ENCODE measurements at regions not wholly inside any gene's neighbourhood (a gene's known extent, or its start where the extent isn't known, plus 50 kb on each side); places are given as distances from the start of the nearest gene placed in this dataset.

- Histone ChIP-seq H3K36me3 (ENCODE audit: control insufficient read depth in 2 of 3, insufficient read depth in 3 of 3, low read length in 3 of 3) (no peaks in the 10 kb centered on the region), H3K27me3 (ENCODE audit: control insufficient read depth, insufficient read depth, low read length) (no peaks in the 10 kb centered on the region), H3K4me1 (ENCODE audit: control insufficient read depth in 2 of 3, insufficient read depth in 2 of 3, low read depth in 1 of 3, low read length in 3 of 3) (no peaks in the 10 kb centered on the region), H3K4me3 (ENCODE audit: low read length in 3 of 3) (no peak overlapping the region), H3K9me3 (ENCODE audit: control insufficient read depth in 2 of 3, insufficient read depth in 1 of 3, low read length in 3 of 3) (no peaks in the 10 kb centered on the region), H3K27ac (ENCODE audit: low read depth in 2 of 2, low read length in 2 of 2) (no peak overlapping the region), H3K9ac (ENCODE audit: low read length in 3 of 3) (no peak overlapping the region)
- no peak for TF ChIP-seq CTCF (IDR thresholded peaks at IDR 0.05; ENCODE audit: borderline replicate concordance, extremely low read depth, insufficient read depth)
- no peak for DNase-seq
- intact Hi-C loops (cut with DNase I) = no loop called here
- FAIRE-seq = no peak
These were observed 749.0 kb upstream of the ZEB2 start for GRCh38 chr2:145268931-145269330.

GRCh38 chr2:145267451-145267850 is 747.5 kb upstream of the ZEB2 start:
- intact Hi-C loops (cut with DNase I) = no loop called here
- TF ChIP-seq CTCF (IDR thresholded peaks at IDR 0.05; ENCODE audit: borderline replicate concordance, extremely low read depth, insufficient read depth) = no peak
- FAIRE-seq = no peak

GRCh38 chr2:145265244-145265643 is 745.3 kb upstream of the ZEB2 start:
- FAIRE-seq = no peak
- H3K27ac ChIP-seq (ENCODE audit: low read depth in 2 of 2, low read length in 2 of 2) = no peak overlapping the region

More at GRCh38 chr2:145267451-145267850, 747.5 kb upstream of the ZEB2 start:
- no peak for DNase-seq
- Histone ChIP-seq H3K4me1 (ENCODE audit: control insufficient read depth in 2 of 3, insufficient read depth in 2 of 3, low read depth in 1 of 3, low read length in 3 of 3) (no peaks in the 10 kb centered on the region), H3K4me3 (ENCODE audit: low read length in 3 of 3) (no peak overlapping the region), H3K27ac (ENCODE audit: low read depth in 2 of 2, low read length in 2 of 2) (no peak overlapping the region), H3K27me3 (ENCODE audit: control insufficient read depth, insufficient read depth, low read length) (no peaks in the 10 kb centered on the region), H3K36me3 (ENCODE audit: control insufficient read depth in 2 of 3, insufficient read depth in 3 of 3, low read length in 3 of 3) (no peaks in the 10 kb centered on the region), H3K9ac (ENCODE audit: low read length in 3 of 3) (no peak overlapping the region), H3K9me3 (ENCODE audit: control insufficient read depth in 2 of 3, insufficient read depth in 1 of 3, low read length in 3 of 3) (no peaks in the 10 kb centered on the region)

More at GRCh38 chr2:145265244-145265643, 745.3 kb upstream of the ZEB2 start:
- Histone ChIP-seq H3K27me3 (ENCODE audit: control insufficient read depth, insufficient read depth, low read length) (no peaks in the 10 kb centered on the region), H3K4me1 (ENCODE audit: control insufficient read depth in 2 of 3, insufficient read depth in 2 of 3, low read depth in 1 of 3, low read length in 3 of 3) (no peaks in the 10 kb centered on the region), H3K4me3 (ENCODE audit: low read length in 3 of 3) (no peak overlapping the region), H3K36me3 (ENCODE audit: control insufficient read depth in 2 of 3, insufficient read depth in 3 of 3, low read length in 3 of 3) (no peaks in the 10 kb centered on the region), H3K9me3 (ENCODE audit: control insufficient read depth in 2 of 3, insufficient read depth in 1 of 3, low read length in 3 of 3) (no peaks in the 10 kb centered on the region), H3K9ac (ENCODE audit: low read length in 3 of 3) (no peak overlapping the region)
- no peak for TF ChIP-seq CTCF (IDR thresholded peaks at IDR 0.05; ENCODE audit: borderline replicate concordance, extremely low read depth, insufficient read depth)
- no peak for DNase-seq
- intact Hi-C loops (cut with DNase I) = no loop called here

Measured in kidney (tissue), 13 donors.